Femur (tissue), 1 donor: ENCODE measurements at regions not wholly inside any gene's neighbourhood (a gene's known extent, or its start where the extent isn't known, plus 50 kb on each side); places are given as distances from the start of the nearest gene placed in this dataset.
A peak's percentile ranks its signal among the peaks of the same experiment; 100 is the strongest.
"Not testable (repeated sequence)": the region's sequence is repeated elsewhere in the genome, so short reads cannot be mapped to it uniquely, and the experiment has no call there.

ENCODE experiments used
- DNase-seq: peaks from one replicate; pipeline ENCODE4 v3.0.0-alpha.2; 2017

DNA sequence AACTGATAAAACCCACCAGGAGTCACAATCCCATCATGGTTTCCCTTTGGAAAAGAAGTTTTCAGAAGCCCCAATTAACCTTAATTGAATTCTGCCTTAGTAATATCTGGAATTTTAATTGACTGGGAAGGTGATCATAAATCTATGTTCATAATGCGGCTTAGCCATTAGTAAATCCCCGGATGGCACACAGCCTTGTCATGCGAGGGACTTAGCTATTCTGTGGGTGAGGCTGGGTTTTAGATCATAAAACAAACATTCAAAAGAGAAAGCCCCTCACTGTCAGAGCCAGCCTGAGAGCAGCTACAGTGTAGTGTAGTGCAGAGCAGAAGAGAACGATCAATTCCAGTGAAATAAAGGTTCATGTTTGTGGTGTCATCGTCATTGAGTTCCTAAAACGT lies 124.0 kb upstream of the NOCT start:
- DNase-seq: no peak

GRCh38 chr4:138890891-138891570 lies 124.5 kb upstream of the NOCT start:
- no peak for DNase-seq

- DNase-seq: no peak
Observed at GRCh38 chr4:138889216-138889615, 126.4 kb upstream of the NOCT start.

DNA sequence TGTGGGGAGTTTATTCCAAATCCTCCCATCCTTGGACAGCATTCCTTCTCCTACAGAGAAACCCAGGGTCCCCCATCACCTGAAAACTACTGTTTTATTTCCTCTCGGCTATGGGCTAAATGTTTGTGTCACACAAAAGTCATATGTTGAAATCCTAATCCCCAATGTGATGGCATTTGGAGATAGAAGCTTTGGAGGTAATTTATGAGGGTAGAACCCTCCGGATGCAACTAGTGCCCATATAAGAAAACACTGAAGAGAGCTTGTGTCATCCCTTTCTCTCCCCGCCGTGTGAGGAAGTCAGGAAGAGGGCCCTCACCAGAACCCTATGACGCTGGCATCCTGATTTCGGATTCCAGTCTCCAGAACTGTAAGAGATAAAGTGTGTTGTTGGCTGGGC lies 127.8 kb upstream of the NOCT start:
- no peak for DNase-seq

GRCh38 chr4:138887341-138887740 lies 128.2 kb upstream of the NOCT start:
- no peak for DNase-seq

GRCh38 chr4:138879757-138880156 lies 135.8 kb upstream of the NOCT start:
- no peak for DNase-seq

DNA sequence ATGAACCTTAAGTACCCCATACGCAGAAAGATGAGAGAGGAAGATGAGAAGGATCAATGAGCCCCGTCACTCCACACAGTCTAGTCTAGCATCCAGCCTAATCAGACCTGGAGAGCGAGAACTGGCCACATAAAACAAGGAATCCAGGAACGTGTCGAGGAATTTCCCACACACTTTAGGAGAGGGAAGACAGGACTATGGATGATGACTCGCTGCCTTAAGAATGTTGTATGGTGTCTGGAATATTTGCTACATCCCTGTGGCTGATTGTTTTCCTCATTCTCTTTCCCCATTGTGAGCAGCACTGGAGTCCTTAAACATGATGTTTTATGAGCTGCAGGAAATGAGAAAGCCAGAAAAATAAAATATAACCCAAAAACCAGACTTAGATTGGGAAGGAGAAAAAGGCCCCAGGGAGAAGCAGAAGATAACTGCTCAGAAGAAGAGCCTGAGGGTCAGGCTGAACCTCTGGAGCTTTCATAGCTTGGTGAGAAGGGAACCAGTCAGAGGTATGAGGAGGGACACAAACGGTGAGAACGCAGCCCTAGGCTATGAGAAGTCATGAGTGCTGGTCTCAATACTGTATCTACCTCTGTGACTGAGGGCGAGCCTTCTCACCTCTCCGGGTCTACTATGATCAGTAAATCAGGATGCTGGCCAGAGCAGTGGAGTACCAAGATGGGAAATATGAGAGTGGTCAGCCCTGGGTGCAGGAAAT lies 139.5 kb upstream of the NOCT start:
- DNase-seq: no peak

DNA sequence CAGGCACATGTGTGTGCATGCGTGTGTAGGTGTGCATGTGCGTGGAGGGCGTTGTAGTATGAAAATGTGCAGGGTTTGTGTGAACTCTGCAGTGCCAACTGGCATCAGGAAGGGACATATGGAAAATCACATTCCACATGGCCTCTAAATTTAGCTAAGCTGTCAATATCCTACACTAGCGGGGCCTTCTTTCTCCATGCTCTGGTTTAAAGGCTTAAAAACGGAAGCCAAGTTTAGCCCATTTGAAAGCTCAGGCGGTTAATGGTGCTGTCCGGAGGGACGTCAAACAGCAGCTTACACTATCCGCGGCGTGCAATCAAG lies 144.1 kb upstream of the NOCT start:
- DNase-seq: no peak

GRCh38 chr4:138870737-138871554 lies 144.6 kb upstream of the NOCT start:
- DNase-seq: peak; percentile 85

DNA sequence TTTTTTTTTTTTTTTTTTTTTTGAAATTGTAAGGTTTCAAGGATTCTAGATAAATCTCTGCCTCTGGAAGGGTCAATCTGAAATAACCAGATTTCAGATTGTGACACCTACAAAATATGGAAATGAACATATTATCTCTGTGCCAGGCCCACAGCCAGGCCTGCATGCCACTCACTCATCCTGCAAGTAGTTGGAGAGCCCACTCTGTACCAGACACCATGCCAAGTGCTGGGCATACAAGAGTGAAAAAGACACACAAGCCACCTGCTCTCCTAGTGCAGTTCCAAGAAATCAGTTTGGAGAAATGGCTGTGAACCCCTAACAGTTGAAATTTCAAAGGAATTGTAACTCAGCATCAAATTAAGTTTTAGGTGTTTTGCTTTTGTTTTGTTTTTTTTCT lies 145.9 kb upstream of the NOCT start:
- DNase-seq: no peak

DNA sequence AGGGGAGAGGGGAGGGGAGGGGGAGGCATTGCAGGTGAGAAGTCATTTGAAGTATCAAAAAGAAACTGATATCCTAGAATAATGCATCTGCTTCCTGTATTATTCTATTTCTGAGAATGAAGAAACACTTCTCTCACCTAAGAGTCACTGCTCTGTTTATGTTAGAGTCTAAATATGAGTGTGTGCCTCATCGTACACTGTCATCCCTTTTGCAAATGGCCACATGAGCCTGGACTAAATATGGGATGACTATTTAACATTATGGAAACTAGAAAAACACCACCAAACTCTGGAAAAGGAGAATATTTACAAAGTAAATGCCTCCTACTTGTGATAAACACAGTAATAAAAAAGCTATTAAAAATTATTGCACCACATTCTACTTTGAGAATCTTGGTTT lies 146.4 kb upstream of the NOCT start:
- no peak for DNase-seq

- DNase-seq: no peak
Observed at GRCh38 chr4:138868562-138868961, 147.0 kb upstream of the NOCT start.

- no peak for DNase-seq
Observed at GRCh38 chr4:138867404-138867803, 148.2 kb upstream of the NOCT start.

- DNase-seq: no peak
Observed at GRCh38 chr4:138866314-138866713, 149.3 kb upstream of the NOCT start.

DNA sequence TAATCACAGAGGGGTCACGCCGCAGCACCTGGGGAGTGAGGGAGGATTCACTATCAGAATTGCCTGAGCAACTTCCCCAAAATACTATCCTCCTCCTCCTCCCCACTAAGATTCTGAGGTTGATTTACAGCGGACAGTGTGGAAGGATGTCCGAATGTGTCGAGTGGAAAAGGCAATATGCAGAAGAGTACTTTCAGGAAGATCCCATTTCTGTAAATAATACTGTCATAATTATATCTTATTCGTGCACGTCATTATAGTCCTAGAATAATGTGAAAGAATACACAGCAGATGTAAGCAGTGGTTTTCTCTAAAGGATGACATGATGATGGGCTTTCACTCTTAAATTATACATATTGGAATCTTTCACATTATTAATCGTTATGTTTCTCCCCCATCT lies 149.8 kb upstream of the NOCT start:
- DNase-seq: no peak

DNA sequence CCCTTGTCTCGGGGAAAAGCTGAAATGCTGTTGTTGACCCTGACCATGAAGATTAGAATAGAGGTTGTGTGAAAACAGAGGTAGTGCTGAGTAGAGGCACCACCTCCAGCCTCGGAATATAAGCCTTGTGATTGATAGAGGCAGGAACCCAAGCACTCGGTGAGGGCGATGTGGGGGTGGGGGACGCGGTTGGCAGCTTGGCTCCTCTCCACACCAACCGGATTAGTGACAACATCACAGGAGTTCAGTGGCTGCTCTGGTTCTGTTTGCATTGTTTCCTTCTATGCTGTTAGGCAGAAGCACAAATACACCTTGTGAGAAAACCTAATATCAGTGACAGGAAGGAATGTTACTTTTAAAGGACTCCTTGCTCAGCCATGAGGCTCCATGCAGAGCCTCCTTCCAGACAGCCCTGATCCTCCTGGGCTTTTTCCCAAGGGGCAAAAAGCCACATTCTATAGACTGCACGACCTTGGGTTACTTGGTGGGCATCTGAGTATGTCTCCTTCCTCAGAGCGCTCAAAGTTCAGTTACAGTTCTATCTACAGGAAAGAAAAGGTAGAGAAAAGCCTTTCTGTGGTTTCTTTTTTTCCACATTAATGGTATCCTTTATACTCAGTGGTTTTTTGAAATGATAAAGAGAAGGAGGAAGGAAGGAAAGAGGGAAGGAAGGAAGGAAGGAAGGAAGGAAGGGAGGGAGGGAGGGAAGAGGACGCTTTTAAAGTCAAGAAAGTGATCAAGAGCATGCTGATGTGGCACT lies 150.4 kb upstream of the NOCT start:
- DNase-seq: no peak

- DNase-seq: no peak
Observed at GRCh38 chr4:138863160-138863559, 152.4 kb upstream of the NOCT start.

DNA sequence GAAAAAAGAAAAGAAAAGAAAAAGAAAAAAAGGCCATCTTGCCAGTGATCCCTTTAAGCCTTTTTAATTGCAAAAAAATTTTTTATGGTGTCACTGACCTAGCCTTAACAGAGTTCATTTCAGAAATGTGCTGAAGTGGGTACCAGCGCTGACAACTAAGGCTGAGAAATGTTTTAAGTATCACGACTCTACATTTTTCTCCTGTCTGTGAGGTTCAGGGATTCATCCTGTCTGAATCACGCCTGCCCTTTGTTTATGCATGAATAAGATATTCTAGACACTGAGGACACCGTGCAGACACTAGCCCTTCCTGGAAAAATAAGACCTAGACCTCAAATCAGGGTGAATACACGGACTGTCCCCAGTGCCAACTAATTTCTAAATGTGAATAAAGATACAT lies 154.4 kb upstream of the NOCT start:
- no peak for DNase-seq

GRCh38 chr4:138860357-138860756 lies 155.2 kb upstream of the NOCT start:
- DNase-seq: not testable (repeated sequence)

- no peak for DNase-seq
Observed at GRCh38 chr4:138859254-138859653, 156.3 kb upstream of the NOCT start.

GRCh38 chr4:138858419-138858818 lies 157.2 kb upstream of the NOCT start:
- DNase-seq: no peak

GRCh38 chr4:138857416-138857815 lies 158.2 kb upstream of the NOCT start:
- DNase-seq: no peak

- no peak for DNase-seq
Observed at GRCh38 chr4:138852681-138853080, 162.9 kb upstream of the NOCT start.
